Fibroblast of lung (primary cell): ENCODE measurements at regions not wholly inside any gene's neighbourhood (a gene's known extent, or its start where the extent isn't known, plus 50 kb on each side); places are given as distances from the start of the nearest gene placed in this dataset.

Experiments used
- DNase-seq, 2 donors: peaks; one replicate each; pipeline versions ENCODE4 v3.0.0 to v3.0.0-alpha.2; 2010; ENCODE audit warnings: low read depth in 2 of 2
- H2AFZ ChIP-seq: 2 replicates; pipeline ENCODE4 v1.5.1; 2012; ENCODE audit warnings: low read length, control low read depth, inconsistent platforms
- H3K27ac ChIP-seq: 2 replicates; pipeline ENCODE4 v1.5.1; 2011; ENCODE audit warnings: low read length, control low read depth; ENCODE audit not compliant: insufficient read depth
- H3K27me3 ChIP-seq: 2 replicates; pipeline ENCODE4 v1.5.1; 2011; ENCODE audit warnings: mild to moderate bottlenecking, low read length; ENCODE audit not compliant: control insufficient read depth, insufficient read depth
- H3K36me3 ChIP-seq: 2 replicates; pipeline ENCODE4 v1.5.1; 2011; ENCODE audit warnings: low read length; ENCODE audit not compliant: control insufficient read depth, insufficient read depth
- H3K4me1 ChIP-seq: 2 replicates; pipeline ENCODE4 v1.5.1; 2011; ENCODE audit warnings: low read length; ENCODE audit not compliant: control insufficient read depth, insufficient read depth; ENCODE audit errors: extremely low read depth
- H3K4me2 ChIP-seq: 2 replicates; pipeline ENCODE4 v1.5.1; 2011; ENCODE audit warnings: low read length, control low read depth; ENCODE audit not compliant: insufficient read depth; ENCODE audit errors: extremely low read depth
- H3K4me3 ChIP-seq, 4 experiments: fragments of 200-600 bp in 1 of 4; sonication (generic) in 1 of 4; replicated peaks in 1 of 4; 2 replicates each; pipeline ENCODE4 v1.5.1; 2011 to 2016; ENCODE audit warnings: low read length in 4 of 4, low read depth in 3 of 4, mild to moderate bottlenecking in 3 of 4, control low read depth in 2 of 4, inconsistent platforms in 1 of 4, mixed read lengths in 1 of 4; ENCODE audit not compliant: insufficient read depth in 1 of 4; ENCODE audit errors: control extremely low read depth in 1 of 4
- H3K79me2 ChIP-seq: 2 replicates; pipeline ENCODE4 v1.5.1; 2012; ENCODE audit warnings: mild to moderate bottlenecking, low read length, inconsistent platforms; ENCODE audit not compliant: control insufficient read depth, insufficient read depth
- H3K9ac ChIP-seq: 2 replicates; pipeline ENCODE4 v1.5.1; 2011; ENCODE audit warnings: mild to moderate bottlenecking, low read length, control low read depth; ENCODE audit not compliant: insufficient read depth
- H3K9me3 ChIP-seq: 2 replicates; pipeline ENCODE4 v1.5.1; 2012; ENCODE audit warnings: low read depth, low read length; ENCODE audit not compliant: control insufficient read depth, insufficient read depth
- H4K20me1 ChIP-seq: 2 replicates; pipeline ENCODE4 v1.5.1; 2011; ENCODE audit warnings: low read length; ENCODE audit not compliant: control insufficient read depth, insufficient read depth; ENCODE audit errors: extremely low read depth
- EZH2 ChIP-seq: IDR thresholded peaks from 2 replicates; pipeline ENCODE4 v1.5.1; 2012; ENCODE audit warnings: low read length, control low read depth, mild to moderate bottlenecking; ENCODE audit errors: missing control alignments
- TF ChIP-seq, protein P1 (sequence below), 2 donors: IDR thresholded peaks in 1 of 2; conservative IDR thresholded peaks in 1 of 2; 1 replicate in 1 of 2; 2 replicates in 1 of 2; pipeline ENCODE4 v1.5.1; 2011 to 2012; ENCODE audit warnings: low read length in 2 of 2, control low read depth in 1 of 2, inconsistent platforms in 1 of 2, low read depth in 1 of 2, mild to moderate bottlenecking in 1 of 2

DNA sequence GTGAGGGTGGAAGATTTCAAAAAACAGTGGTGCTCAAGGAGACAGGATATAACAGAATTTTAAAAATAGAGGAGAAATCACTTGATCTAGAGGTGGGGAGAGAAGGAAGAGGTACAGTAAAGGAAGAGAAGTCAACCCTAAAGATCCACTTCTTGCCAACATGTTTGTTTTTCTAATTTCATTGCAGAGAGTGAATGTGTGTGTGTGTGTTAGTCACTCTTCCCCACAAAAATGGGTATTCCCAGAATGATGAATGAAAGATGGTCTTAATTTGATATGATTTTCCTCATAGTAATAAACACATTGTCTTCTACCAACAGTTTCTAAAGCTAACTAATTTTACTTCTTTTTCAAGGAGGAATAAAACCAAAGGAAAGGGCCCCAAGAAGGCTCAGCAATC is 74.2 kb upstream of the NGF start:
- Histone ChIP-seq H3K4me3 (no peak overlapping the region), H3K27ac (no peak overlapping the region), H2AFZ (no peak overlapping the region), H3K79me2 (no peaks in the 10 kb centered on the region), H3K36me3 (no peaks in the 10 kb centered on the region), H4K20me1 (no peaks in the 10 kb centered on the region), H3K4me2 (no peak overlapping the region), H3K9me3 (no peaks in the 10 kb centered on the region), H3K4me1 (no peaks in the 10 kb centered on the region), H3K9ac (no peak overlapping the region), H3K27me3 (no peaks in the 10 kb centered on the region)
- TF ChIP-seq, protein P1, sequence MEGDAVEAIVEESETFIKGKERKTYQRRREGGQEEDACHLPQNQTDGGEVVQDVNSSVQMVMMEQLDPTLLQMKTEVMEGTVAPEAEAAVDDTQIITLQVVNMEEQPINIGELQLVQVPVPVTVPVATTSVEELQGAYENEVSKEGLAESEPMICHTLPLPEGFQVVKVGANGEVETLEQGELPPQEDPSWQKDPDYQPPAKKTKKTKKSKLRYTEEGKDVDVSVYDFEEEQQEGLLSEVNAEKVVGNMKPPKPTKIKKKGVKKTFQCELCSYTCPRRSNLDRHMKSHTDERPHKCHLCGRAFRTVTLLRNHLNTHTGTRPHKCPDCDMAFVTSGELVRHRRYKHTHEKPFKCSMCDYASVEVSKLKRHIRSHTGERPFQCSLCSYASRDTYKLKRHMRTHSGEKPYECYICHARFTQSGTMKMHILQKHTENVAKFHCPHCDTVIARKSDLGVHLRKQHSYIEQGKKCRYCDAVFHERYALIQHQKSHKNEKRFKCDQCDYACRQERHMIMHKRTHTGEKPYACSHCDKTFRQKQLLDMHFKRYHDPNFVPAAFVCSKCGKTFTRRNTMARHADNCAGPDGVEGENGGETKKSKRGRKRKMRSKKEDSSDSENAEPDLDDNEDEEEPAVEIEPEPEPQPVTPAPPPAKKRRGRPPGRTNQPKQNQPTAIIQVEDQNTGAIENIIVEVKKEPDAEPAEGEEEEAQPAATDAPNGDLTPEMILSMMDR (conservative IDR thresholded peaks at IDR 0.05 in 1 of 2, IDR thresholded peaks at IDR 0.05 in 1 of 2; ENCODE audit: low read depth in 1 of 2, low read length in 2 of 2): no peak
- no peak for TF ChIP-seq EZH2
- peak in 1 of 2 donors; percentile 37 for DNase-seq

DNA sequence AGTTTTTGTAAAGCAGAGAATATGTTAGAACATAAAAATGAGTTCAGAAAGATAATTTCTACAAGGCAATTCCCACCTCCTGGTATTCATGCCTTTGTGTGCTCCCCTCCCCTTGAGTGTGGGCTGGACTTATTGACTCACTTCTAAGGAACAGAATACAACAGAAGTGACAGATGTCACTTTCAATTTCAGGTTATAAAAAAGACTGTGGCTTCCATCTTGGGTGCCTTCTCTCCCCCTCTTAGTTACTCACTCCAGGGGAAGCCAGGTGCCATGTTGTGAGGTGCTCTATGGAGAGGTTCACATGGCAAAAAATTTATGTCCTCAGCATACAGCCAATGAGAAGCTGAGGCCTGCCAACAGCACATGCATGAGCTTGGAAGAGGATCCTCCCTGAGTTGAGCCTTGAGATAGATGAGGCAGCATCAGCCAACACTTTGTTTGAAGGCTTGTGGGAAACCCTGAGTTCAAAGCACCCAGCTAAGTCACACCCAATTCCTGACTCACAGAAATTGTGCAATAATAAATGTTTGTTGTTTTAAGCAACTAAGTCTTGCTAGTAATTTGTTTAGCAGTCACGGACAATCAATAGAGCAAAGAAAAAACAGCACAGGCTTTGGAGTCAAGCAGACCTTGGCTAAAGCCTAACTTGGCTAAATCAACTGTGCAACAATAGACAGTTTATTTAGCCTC is 73.5 kb upstream of the NGF start:
- no peaks in the 10 kb centered on the region for H3K4me1 ChIP-seq
- H3K27me3 ChIP-seq: no peaks in the 10 kb centered on the region
- H3K9me3 ChIP-seq: no peaks in the 10 kb centered on the region
- H3K27ac ChIP-seq: no peak overlapping the region
- H3K9ac ChIP-seq: no peak overlapping the region
- H3K4me3 ChIP-seq: no peak overlapping the region
- H3K36me3 ChIP-seq: no peaks in the 10 kb centered on the region
- no peak overlapping the region for H2AFZ ChIP-seq
- DNase-seq: peak; percentile 71 to 89
- no peaks in the 10 kb centered on the region for H3K79me2 ChIP-seq
- TF ChIP-seq, protein P1 (conservative IDR thresholded peaks at IDR 0.05 in 1 of 2, IDR thresholded peaks at IDR 0.05 in 1 of 2; ENCODE audit: low read depth in 1 of 2, low read length in 2 of 2): no peak
- TF ChIP-seq EZH2: no peak
- H3K4me2 ChIP-seq: no peak overlapping the region
- no peaks in the 10 kb centered on the region for H4K20me1 ChIP-seq

DNA sequence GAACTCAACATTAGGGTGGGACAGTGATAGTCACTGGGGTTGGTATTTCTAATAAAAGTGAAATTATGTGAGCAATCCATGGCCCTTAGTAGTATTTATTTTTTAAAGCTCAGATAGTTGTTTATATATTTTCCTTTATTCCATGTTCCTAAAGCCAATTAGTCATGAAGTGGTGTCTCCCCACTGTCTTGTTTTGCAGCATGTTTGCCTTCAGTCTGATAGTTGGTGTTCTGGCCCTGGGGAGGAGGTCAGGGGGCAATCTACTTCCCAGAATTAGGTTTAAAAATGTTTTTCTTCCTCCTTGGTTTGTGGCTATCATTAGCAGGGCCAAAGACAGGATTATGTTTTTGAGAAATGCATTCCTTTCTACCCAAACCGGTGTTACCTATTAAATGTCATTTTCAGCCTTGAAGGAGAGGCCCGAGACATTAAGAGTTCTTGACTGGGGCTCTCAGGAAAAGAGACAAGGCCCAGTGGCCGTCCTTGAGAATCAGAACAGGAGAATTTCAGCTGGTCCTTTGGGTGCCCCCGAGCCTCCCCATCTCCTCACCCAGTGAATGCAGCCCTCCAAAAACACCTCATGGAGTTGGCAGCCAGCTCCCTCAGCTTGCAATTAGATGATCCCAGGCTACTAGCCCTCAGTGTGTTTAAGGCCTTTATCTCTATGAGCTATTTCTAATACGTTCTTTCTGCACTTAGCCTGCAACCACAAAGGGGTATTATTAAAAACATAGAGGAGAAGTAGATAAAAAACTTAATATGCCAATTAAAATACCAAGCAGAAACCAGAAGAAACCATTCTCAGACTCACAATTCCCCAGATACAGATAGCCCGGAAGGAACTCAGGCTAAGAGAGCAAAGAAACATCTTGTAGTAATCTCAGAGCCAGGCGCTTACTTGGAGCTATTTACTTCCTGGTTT is 71.3 kb upstream of the NGF start:
- no peak overlapping the region for H3K27ac ChIP-seq
- DNase-seq: no peak
- TF ChIP-seq EZH2: no peak
- TF ChIP-seq, protein P1 (conservative IDR thresholded peaks at IDR 0.05 in 1 of 2, IDR thresholded peaks at IDR 0.05 in 1 of 2; ENCODE audit: low read depth in 1 of 2, low read length in 2 of 2): no peak

More for the DNA sequence above, 71.3 kb upstream of the NGF start:
- no peaks in the 10 kb centered on the region for H3K4me1 ChIP-seq
- H4K20me1 ChIP-seq: no peaks in the 10 kb centered on the region
- no peak overlapping the region for H3K4me3 ChIP-seq
- H3K9ac ChIP-seq: no peak overlapping the region
- H2AFZ ChIP-seq: no peak overlapping the region
- H3K9me3 ChIP-seq: no peaks in the 10 kb centered on the region
- H3K27me3 ChIP-seq: no peaks in the 10 kb centered on the region
- no peaks in the 10 kb centered on the region for H3K79me2 ChIP-seq
- no peaks in the 10 kb centered on the region for H3K36me3 ChIP-seq
- no peak overlapping the region for H3K4me2 ChIP-seq
